Tongue (tissue), 1 donor: ENCODE measurements at regions not wholly inside any gene's neighbourhood (a gene's known extent, or its start where the extent isn't known, plus 50 kb on each side); places are given as distances from the start of the nearest gene placed in this dataset.

Source experiments
- DNase-seq: peaks from one replicate; pipeline ENCODE4 v3.0.0-alpha.2; 2015

- no peak for DNase-seq
These were observed 87.8 kb upstream of the LPP start for GRCh38 chr3:188066141-188066540.

DNA sequence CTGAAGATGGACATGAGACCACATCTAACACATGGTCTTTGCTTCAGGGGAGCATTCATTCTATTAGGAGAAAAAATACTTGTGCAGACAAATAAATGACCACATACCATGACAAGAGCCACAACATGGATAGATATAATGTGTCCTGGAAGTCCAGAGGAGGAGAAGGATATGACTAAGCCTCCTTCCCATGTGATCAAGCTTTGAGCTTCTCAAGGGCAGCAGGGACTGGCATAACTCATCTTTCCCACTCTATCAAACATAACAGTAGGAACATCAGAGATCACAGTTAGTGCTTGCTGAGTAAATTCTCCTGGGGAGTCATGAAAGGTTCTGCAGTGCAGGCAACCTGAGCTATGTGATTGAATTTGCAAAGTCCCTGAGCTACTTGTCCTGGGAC, 86.0 kb upstream of the LPP start:
- DNase-seq = no peak

- DNase-seq = no peak
These were observed 85.6 kb upstream of the LPP start for GRCh38 chr3:188068342-188068741.

DNA sequence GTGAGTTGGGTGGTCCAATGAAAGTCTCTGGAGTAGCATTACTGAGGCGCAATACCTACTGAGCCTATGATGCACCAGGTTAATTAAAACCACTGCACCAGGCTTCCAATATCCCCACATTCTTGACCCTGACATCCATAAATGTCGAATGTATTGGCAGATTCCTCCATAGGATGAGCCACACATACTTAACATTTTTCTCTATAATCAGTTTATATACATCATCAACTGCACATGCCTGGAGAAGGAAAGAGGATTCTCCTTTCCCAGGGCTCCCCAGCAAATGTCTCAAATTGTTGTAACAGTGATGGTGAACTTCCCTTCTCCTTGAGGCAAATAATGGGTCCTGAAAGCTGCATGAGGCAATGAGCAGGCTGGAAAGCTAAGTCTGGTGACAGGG, 82.3 kb upstream of the LPP start:
- no peak for DNase-seq

DNA sequence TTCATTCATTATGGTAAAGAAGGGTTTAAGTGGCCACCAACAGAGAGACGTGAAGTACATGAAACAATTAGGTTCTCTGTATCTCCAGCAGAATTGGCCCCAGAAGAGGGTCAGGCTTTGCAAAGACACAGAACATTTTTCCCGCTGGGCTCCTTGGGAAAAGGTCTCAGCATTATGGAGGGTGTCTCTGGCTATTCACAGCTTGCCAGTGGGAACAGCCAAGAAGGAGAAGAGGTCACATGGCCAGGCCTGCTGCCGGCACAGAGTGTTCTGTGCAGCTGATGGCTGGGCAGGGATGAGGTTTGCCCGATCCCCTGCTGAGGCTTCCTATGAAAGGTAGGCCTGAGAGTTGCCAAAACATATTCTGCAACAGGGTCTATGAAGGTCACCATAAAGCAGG, 77.8 kb upstream of the LPP start:
- no peak for DNase-seq

GRCh38 chr3:188077160-188077799, 76.7 kb upstream of the LPP start:
- DNase-seq = no peak

- DNase-seq = no peak
These were observed 73.9 kb upstream of the LPP start for GRCh38 chr3:188080091-188080490.

DNA sequence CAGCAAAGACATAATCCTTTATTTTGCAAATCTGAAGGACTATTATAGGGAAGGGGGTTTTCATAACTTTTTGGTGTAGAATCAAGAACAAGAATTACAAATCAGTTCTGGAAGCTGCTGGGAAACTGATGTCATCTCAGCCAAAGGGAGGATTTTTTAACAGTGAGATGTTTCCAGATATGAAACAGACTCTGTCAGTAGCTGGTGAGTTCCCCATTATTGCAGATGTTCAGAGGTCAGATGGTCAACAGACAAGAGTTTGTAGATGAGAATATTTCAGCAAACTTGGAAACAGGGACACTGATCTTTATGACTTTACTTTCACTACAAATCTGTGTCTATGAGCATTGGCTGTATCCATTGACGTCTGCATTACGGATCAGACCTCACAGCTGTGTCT, 71.9 kb upstream of the LPP start:
- DNase-seq = peak; percentile 44

DNA sequence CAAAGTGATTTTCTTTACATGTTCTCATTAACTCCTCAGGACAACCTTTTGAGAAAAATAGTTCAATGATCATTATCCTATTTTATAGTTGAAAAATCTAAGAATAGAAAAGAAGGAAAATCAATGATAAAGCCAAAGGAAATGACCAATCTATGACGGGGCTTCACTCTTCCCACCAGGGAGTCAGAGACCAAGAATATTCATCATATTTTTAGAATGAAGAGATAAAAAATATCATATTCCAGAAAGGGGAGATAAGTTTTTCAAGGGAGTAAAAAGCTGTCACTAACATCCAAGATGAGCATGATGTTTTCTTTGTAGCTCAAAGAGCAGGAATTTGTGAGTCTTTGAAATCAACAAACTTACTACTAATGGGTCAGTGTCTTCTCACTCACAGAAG, 71.5 kb upstream of the LPP start:
- no peak for DNase-seq

- DNase-seq = no peak
These were observed 70.9 kb upstream of the LPP start for GRCh38 chr3:188083011-188083410.

DNA sequence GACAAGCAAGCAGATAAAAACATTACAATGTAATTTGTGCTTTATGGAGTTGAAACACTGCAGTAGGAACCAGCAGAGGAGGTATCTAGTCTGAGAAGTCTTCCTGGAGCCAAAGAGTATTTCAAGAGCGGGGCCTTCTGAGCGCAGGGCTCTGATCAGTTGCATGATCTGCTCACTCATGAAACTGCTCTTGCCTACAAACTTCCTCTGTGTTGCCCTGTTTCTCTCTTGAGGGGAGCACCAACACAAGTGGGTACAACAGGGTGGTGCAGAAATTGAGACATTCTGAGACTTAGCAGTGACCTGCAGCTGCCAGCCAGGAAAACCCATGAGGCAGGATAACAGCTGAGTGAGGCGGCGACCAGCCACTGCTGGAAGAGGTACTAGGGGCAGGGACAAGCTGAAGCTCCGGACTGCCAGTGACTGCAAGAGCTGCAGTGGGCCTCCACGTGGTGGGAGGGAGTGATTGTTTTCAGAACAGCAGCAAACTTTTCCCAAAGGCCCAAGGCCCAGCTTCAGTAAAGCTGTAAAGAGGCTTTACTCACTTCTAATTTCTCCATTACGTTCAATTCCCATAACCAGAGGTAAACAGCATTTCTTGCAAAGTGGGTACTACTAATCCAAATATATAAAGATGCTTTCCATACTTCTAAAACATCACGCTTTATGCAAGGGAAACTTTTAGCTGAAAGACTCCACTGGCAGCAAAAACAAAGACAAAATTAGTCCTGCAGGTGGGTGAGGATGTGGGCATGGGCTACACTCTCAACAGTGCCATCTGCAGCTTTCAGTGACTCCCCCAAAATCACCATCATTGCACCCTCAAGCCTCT, 69.0 kb upstream of the LPP start:
- DNase-seq = peak; percentile 16

DNA sequence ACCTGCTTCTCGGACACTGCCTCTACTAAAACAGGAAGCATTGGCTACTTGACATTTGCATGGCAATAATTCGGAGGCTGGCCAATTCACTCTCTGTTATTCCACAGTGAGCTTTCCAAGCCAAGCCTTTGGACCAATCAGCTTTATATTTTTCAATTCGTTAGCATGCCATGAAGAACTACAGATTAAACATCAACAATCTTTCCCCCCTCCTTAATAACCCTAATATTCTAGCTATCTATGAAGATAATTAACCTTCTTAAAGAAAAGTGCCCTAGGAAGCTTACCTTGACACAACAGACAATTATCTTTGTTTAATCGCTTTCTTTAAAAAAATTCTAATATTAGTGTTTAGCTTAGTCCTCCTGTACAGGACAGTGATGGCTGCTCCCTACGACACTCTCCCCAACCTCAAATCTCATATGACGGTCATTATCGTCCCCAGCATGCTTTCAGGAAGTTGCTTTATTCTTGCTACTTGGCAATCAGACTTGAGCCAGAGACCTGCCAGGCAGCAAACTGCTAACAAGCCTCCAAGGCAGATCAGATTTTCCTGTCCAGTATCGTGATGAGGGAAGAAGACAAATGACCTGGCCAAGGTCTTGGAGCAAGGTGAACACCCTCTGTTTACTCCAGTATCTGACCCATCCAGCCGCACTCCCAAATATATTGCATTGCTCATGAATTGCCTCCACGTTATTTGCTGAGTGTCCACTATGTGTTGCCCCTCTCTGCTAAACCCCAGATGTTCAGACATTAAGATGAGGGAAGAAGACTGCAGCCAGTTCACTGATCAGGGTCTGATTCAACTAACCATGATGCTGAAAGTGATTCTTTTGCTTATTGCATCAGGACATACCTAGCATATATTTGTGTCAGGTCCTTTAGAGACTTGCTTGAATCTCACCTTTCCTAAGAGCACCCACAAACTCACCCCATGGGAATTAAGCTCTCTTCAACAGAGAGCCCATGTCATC, 68.1 kb upstream of the LPP start:
- no peak for DNase-seq

GRCh38 chr3:188088948-188089685, 64.8 kb upstream of the LPP start:
- DNase-seq = no peak

- DNase-seq = peak; percentile 32
These were observed 63.2 kb upstream of the LPP start for GRCh38 chr3:188090620-188091309.

GRCh38 chr3:188091746-188092145, 62.2 kb upstream of the LPP start:
- DNase-seq = no peak

GRCh38 chr3:188092648-188093047, 61.3 kb upstream of the LPP start:
- no peak for DNase-seq

- no peak for DNase-seq
These were observed 58.5 kb upstream of the LPP start for GRCh38 chr3:188095431-188095830.

DNA sequence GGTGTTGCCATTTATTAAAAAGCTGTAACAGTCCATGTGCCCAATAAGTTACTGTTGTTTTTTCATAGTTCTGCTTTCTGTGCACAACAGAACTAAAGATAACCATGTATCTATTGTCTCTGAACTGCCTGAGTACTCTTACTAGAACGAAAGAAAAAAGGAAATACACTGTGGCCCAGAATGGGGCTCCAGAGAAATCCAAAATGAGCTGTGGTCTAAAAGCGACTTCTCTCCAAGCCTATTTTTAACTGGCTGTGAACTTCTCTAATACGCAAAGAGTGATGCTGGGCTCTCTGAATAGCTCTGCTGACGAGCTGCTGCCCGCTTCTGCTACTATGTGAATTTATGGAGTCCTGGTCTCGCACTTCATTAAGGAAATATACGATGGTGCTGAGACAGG, 56.2 kb upstream of the LPP start:
- DNase-seq = peak; percentile 16

GRCh38 chr3:188099907-188100306, 54.0 kb upstream of the LPP start:
- DNase-seq = no peak

DNA sequence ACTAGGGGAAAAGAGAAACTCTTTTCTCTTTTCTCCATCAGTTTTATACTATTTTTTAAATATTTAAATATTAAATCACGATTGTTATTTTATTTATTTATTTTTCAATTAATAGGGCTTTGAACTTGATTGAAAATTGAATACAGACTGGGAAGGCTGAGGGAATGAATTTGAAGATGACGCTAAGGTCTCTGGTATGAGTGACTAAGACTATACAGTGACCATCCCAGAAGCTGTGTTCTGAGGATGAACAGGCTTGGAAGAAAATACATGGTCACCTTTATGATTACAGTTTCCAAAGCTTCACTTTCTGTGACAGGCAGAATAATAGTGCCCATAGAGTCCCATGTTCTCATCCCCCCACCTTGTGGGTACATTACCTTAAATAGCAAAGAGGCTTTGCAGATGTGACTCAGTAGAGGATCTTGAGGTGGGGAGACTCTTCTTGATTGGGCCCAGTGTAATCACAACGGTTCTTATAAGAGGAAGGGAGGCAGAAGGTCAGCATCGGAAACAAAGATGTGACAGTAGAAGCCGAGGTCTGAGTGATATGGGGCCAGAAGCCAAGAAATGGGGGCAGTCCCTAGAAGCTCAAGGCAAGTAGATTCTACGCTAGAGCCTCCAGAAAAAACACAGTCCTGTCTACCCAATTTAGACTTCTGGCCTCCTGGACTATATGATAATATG, 51.0 kb upstream of the LPP start:
- DNase-seq = no peak

GRCh38 chr3:188104050-188104449, 49.9 kb upstream of the LPP start:
- DNase-seq = no peak
